ENCODE measurements at regions not wholly inside any gene's neighbourhood (a gene's known extent, or its start where the extent isn't known, plus 50 kb on each side); places are given as distances from the start of the nearest gene placed in this dataset.

DNA sequence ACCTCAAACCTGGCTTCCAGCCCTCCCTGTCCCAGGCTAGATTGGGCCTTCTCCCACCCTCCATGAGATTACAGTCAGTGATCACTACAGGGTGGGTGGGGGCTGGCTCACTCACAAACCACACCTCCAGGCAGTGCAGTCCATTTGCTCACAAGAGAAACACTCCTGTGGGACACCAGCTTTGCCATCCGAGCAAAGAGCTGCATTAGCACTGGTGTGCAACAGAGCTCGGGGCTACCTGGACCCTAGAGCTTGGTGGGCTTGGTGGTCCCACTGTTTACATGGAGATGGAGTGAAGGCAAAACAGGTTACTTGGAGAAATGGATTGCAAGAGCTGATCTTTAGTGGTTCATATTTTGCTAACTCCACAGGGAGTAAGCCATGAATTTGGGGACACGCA lies 451.7 kb upstream of the ZMIZ1 start:
- Mint-ChIP-seq H3K27ac (no peak overlapping the region), H3K4me3 (no peak overlapping the region), H3K36me3 (ENCODE audit: low read depth) (no peaks in the 10 kb centered on the region), H3K27me3 (peaks cover 11% of the 10 kb centered on the region), H3K9me3 (no peaks in the 10 kb centered on the region), H3K4me1 (no peaks in the 10 kb centered on the region)
- ATAC-seq (replicated peaks), result no peak

DNA sequence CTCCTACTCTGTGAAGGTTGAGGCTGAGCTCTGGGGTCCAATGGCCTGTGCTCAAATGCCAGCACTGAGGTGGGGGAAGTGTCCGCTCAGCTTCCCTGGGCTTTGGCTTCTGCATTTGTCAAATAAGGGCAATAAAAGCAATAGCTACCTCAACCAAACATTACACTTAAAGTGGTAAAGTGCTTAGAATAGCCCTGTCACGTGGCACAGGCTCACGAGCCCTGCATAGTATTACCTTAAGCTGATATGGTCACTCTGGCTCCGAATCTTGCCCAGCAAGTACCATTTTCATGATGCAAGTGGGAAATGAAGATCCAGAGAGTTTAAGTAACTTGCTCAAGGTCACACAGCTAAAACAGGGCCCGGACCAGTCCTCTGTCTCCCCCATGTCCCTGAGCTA lies 451.1 kb upstream of the ZMIZ1 start:
- Mint-ChIP-seq H3K4me3 (no peak overlapping the region), H3K27me3 (peaks cover 11% of the 10 kb centered on the region), H3K9me3 (no peaks in the 10 kb centered on the region), H3K4me1 (no peaks in the 10 kb centered on the region), H3K27ac (no peak overlapping the region), H3K36me3 (ENCODE audit: low read depth) (no peaks in the 10 kb centered on the region)
- no peak for ATAC-seq (replicated peaks)

- Mint-ChIP-seq H3K9me3 (no peaks in the 10 kb centered on the region), H3K4me3 (no peak overlapping the region)
- no peak for ATAC-seq (replicated peaks)
Measured at GRCh38 chr10:78618050-78618449, 450.7 kb upstream of the ZMIZ1 start.

DNA sequence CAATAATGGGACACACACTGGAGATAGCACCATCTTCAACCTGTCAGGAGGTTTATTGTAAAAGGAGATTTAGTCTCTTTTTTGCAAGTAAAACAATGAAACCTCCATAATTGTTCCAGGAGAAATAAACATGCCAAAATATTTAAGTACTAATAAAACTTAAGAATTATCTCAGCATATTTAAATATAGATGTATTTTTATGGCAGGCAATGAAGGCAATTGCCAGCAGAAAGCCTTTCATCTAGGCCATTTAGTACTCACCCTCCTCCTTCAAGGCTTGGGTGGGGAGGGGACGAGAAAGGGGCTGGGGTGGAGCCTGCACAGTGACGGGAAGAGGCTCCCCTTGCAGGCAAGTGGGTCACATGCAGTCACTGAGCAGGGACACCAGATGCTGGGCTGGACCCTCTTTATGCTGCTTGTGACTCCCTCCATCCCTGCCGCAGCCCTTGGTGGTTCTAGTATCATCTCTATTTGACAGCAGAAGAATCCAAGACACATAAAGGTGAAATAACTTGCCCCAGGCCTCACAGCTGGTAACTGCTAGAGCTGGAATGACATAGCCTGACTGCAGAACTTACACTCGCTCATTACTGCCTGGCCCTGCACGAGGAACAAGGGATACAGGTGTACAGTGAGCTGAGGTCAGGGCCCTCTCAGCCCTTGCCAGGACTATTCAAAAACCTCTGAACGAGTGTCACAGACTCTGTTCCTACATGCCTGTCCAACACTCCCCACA lies 449.5 kb upstream of the ZMIZ1 start:
- Mint-ChIP-seq H3K27me3 (peaks cover 19% of the 10 kb centered on the region), H3K27ac (no peak overlapping the region), H3K36me3 (ENCODE audit: low read depth) (no peaks in the 10 kb centered on the region), H3K4me3 (no peak overlapping the region), H3K4me1 (no peaks in the 10 kb centered on the region), H3K9me3 (no peaks in the 10 kb centered on the region)
- ATAC-seq (replicated peaks), result no peak

More at GRCh38 chr10:78618050-78618449, 450.7 kb upstream of the ZMIZ1 start:
- no peaks in the 10 kb centered on the region for H3K36me3 Mint-ChIP-seq (ENCODE audit: low read depth)
- H3K27me3 Mint-ChIP-seq, result peaks cover 14% of the 10 kb centered on the region
- H3K27ac Mint-ChIP-seq, result no peak overlapping the region
- H3K4me1 Mint-ChIP-seq, result no peaks in the 10 kb centered on the region

DNA sequence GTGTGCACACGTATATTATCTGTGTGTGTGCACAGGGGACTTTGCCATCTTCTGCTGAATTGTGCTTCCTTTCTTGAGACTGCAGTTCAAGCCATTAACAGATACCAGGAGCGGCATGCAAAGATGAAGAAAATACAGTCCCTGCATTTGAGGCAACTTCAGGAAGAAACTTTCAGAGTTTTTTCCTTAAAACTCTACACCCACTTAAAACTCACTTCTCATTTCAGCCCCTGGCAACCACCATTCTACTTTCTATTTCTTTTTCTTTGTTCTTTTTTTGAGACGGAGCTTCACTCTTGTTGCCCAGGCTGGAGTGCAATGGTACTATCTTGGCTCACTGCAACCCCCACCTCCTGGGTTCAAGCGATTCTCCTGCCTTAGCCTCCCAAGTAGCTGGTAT lies 448.9 kb upstream of the ZMIZ1 start:
- Mint-ChIP-seq H3K36me3 (ENCODE audit: low read depth) (no peaks in the 10 kb centered on the region), H3K9me3 (no peaks in the 10 kb centered on the region), H3K4me1 (no peaks in the 10 kb centered on the region), H3K27me3 (peaks cover 20% of the 10 kb centered on the region), H3K27ac (no peak overlapping the region), H3K4me3 (no peak overlapping the region)
- no peak for ATAC-seq (replicated peaks)

DNA sequence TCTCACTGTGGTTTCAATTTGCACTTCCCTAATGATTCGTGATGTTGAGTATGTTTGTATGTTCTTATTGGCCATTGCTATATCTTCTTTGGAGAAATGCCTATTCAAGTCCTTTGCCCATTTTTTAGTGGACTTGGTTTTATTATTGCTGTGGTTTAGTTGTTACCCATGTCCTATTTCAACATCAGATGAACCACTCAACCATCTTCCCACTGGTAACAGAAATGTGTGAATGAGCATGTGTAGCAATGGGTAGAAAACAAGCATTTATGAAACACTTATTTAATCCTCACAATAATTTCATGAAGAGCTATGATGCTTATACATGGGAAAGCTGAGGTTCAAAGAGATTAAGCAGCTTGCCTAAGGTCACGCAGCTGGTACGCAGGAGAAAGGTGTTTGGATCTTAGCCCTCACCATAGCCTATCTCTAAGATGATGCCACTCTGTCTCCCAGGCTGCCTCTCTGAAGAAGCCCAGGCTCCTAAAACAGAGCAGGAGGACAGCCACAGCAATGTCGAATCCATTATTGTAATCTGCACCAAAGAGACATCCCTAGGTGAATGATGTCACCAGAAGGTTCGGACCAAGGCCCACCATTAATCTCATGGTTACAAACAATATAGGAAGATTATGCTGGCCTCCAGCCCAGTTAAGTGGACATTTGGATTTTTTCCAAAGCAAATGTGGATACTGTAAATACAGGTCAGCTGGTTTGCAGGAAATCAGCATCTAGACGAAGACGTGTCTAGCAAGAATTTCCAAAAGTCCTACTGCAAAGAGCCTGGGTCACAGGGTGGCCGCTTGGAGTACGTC lies 447.6 kb upstream of the ZMIZ1 start:
- H3K4me3 Mint-ChIP-seq, result no peak overlapping the region
- no peaks in the 10 kb centered on the region for H3K9me3 Mint-ChIP-seq
- H3K4me1 Mint-ChIP-seq, result no peaks in the 10 kb centered on the region
- H3K27me3 Mint-ChIP-seq, result peaks cover 15% of the 10 kb centered on the region
- H3K36me3 Mint-ChIP-seq (ENCODE audit: low read depth), result no peaks in the 10 kb centered on the region
- H3K27ac Mint-ChIP-seq, result no peak overlapping the region
- ATAC-seq (replicated peaks), result no peak

DNA sequence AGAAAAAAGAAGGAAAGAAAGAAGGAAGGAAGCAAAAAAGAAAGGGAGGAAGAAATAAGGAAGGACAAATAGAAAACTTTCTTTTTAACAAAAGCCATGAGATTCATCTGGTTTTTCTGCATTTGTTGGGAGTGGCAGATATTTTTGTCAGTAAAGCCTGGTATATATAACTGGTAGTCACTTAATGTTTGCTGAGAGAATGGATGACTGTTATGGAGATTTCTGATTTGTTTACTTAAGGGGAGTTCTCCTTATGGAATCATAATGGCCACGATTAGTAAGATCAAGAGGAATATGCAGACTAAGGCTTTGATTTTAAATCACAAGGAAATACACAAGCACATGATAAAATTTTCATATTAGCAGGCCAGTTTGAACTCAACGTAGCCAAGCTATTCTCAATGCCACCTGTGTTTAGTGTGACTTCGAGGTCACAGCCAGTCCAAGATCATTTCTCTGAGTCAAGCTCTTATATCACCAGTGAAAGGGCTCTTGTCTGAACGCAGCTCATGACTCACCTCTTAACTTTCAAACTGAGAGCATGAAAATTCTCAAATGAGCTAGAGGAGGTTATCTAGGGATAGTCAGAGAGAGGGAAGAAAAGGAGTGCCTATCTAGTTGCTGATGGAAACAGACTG lies 445.1 kb upstream of the ZMIZ1 start:
- Mint-ChIP-seq H3K4me3 (no peak overlapping the region), H3K36me3 (ENCODE audit: low read depth) (no peaks in the 10 kb centered on the region), H3K27ac (no peak overlapping the region), H3K4me1 (peaks cover 3% of the 10 kb centered on the region), H3K9me3 (no peaks in the 10 kb centered on the region), H3K27me3 (peaks cover 22% of the 10 kb centered on the region)
- ATAC-seq (replicated peaks), result peak; percentile 91

GRCh38 chr10:78624791-78625190 lies 444.0 kb upstream of the ZMIZ1 start:
- Mint-ChIP-seq H3K4me1 (peaks cover 3% of the 10 kb centered on the region), H3K9me3 (no peaks in the 10 kb centered on the region), H3K4me3 (no peak overlapping the region), H3K27me3 (peaks cover 22% of the 10 kb centered on the region), H3K27ac (no peak overlapping the region), H3K36me3 (ENCODE audit: low read depth) (no peaks in the 10 kb centered on the region)
- ATAC-seq (replicated peaks), result no peak

- Mint-ChIP-seq H3K9me3 (no peaks in the 10 kb centered on the region), H3K4me3 (no peak overlapping the region), H3K4me1 (peaks cover 3% of the 10 kb centered on the region), H3K27me3 (peaks cover 19% of the 10 kb centered on the region), H3K36me3 (ENCODE audit: low read depth) (no peaks in the 10 kb centered on the region), H3K27ac (no peak overlapping the region)
- no peak for ATAC-seq (replicated peaks)
Measured at GRCh38 chr10:78626471-78626870, 442.3 kb upstream of the ZMIZ1 start.

- no peak for ATAC-seq (replicated peaks)
- Mint-ChIP-seq H3K4me1 (peaks cover 3% of the 10 kb centered on the region), H3K36me3 (ENCODE audit: low read depth) (no peaks in the 10 kb centered on the region), H3K27me3 (peaks cover 19% of the 10 kb centered on the region), H3K27ac (no peak overlapping the region), H3K9me3 (no peaks in the 10 kb centered on the region), H3K4me3 (no peak overlapping the region)
Measured at GRCh38 chr10:78627254-78627795, 441.4 kb upstream of the ZMIZ1 start.

DNA sequence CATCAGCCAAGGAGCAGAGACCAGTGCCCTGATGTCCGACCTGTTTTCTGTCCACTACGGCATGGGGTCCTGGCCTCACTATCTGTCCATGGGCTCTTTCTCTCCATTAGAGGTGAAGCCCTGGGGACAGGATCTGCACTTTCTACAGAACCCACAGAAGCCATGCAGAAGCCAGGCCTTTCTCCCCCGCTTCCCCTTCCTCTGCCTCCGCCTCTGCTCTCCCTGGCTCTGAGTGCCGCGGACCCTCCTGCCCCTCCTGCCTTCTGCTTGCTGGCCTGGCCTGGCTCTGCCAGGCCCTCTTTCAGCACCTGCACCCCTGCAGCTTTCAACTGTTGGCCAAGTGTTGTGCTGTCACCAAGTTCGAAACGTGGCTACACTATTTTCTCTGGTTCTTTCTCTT lies 439.8 kb upstream of the ZMIZ1 start:
- H3K36me3 Mint-ChIP-seq (ENCODE audit: low read depth), result no peaks in the 10 kb centered on the region
- no peak overlapping the region for H3K27ac Mint-ChIP-seq
- peaks cover 10% of the 10 kb centered on the region for H3K27me3 Mint-ChIP-seq
- no peaks in the 10 kb centered on the region for H3K9me3 Mint-ChIP-seq
- ATAC-seq (replicated peaks), result no peak
- no peak overlapping the region for H3K4me3 Mint-ChIP-seq
- peaks cover 3% of the 10 kb centered on the region for H3K4me1 Mint-ChIP-seq

DNA sequence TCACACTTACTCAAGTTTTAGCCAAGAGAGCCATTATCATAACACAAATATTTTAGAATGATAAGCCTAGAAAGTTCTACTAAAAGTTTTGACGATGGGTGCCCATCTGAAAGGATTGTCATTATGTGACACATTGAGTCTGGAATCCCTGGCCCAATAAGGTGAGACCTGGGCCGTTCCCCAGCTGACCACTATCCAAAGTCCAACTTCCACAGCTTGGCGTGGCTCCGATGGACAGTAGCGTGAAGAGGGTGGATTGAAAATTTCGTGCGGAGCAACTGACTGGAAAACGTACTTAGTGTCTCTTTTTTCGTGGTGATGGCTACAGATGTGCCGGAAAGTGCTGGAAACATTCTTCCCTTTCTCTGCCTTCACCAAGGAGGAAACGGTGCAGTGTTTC lies 439.0 kb upstream of the ZMIZ1 start:
- Mint-ChIP-seq H3K4me3 (no peak overlapping the region), H3K4me1 (peaks cover 3% of the 10 kb centered on the region), H3K27ac (no peak overlapping the region), H3K9me3 (no peaks in the 10 kb centered on the region), H3K36me3 (ENCODE audit: low read depth) (no peaks in the 10 kb centered on the region), H3K27me3 (peaks cover 15% of the 10 kb centered on the region)
- no peak for ATAC-seq (replicated peaks)

GRCh38 chr10:78630944-78631838 lies 437.6 kb upstream of the ZMIZ1 start:
- H3K27me3 Mint-ChIP-seq, result peaks cover 12% of the 10 kb centered on the region
- ATAC-seq (replicated peaks), result peak; percentile 81
- H3K9me3 Mint-ChIP-seq, result no peaks in the 10 kb centered on the region
- H3K27ac Mint-ChIP-seq, result peak overlapping the region; percentile 30
- H3K4me1 Mint-ChIP-seq, result peaks cover 3% of the 10 kb centered on the region
- H3K4me3 Mint-ChIP-seq, result no peak overlapping the region
- H3K36me3 Mint-ChIP-seq (ENCODE audit: low read depth), result no peaks in the 10 kb centered on the region

DNA sequence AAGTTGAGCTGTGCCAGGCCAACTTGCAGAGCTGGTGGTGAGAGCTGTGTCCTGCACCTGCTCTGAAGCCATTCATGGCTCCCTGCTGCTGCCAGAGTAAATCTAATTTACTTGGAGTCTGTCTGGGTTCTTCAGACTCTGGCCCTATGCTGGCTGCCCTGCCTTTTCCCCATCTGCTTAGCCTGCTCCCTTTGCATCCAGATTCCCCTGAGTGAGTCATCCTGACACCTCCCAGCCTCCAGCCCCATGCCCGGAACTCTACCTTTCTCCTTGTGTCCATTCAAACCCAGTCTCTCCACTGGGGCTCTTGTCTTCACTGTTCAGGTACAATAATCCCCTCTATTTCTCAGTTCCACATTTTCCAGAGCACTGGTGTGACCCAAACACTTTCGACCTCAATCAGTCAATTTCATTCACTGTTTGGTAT lies 434.4 kb upstream of the ZMIZ1 start:
- Mint-ChIP-seq H3K4me3 (no peak overlapping the region), H3K4me1 (no peaks in the 10 kb centered on the region), H3K27me3 (peaks cover 5% of the 10 kb centered on the region), H3K36me3 (ENCODE audit: low read depth) (no peaks in the 10 kb centered on the region), H3K9me3 (no peaks in the 10 kb centered on the region), H3K27ac (no peak overlapping the region)
- no peak for ATAC-seq (replicated peaks)

All from activated T-helper 17 cell treated with anti-CD3 and anti-CD28 coated beads, Interleukin-2, amount 50 U/mL, for 72 hours (primary cell).